Smooth muscle cell (in vitro differentiated cells): ENCODE measurements at regions not wholly inside any gene's neighbourhood (a gene's known extent, or its start where the extent isn't known, plus 50 kb on each side); places are given as distances from the start of the nearest gene placed in this dataset.

Experiments
- DNase-seq: peaks from one replicate; lab custom pipeline; 2025; ENCODE audit not compliant: unreplicated experiment; lab: John Stamatoyannopoulos, UW
- H2AFZ ChIP-seq: fragments of 200-600 bp; sonication (generic); 2 replicates; pipeline ENCODE4 v1.6.0; 2016; ENCODE audit warnings: antibody characterized with exemption, low read depth, mild to moderate bottlenecking
- H3F3A ChIP-seq: fragments of 200-600 bp; sonication (generic); 2 replicates; pipeline ENCODE4 v1.6.0; 2017; ENCODE audit warnings: antibody characterized with exemption, low read depth
- H3K27ac ChIP-seq: fragments of 200-600 bp; sonication (generic); 2 replicates; pipeline ENCODE4 v1.5.1; 2016; ENCODE audit warnings: low read depth, mild to moderate bottlenecking
- H3K27me3 ChIP-seq: fragments of 200-600 bp; sonication (generic); 2 replicates; pipeline ENCODE4 v1.6.1; 2016; ENCODE audit warnings: low read depth, mild to moderate bottlenecking
- H3K36me3 ChIP-seq: fragments of 200-600 bp; sonication (generic); 2 replicates; pipeline ENCODE4 v1.5.1; 2016; ENCODE audit warnings: low read depth
- H3K4me1 ChIP-seq: fragments of 200-600 bp; sonication (generic); 2 replicates; pipeline ENCODE4 v1.5.1; 2016; ENCODE audit warnings: low read depth
- H3K4me2 ChIP-seq: fragments of 200-600 bp; sonication (generic); 2 replicates; pipeline ENCODE4 v1.6.0; 2016; ENCODE audit warnings: mild to moderate bottlenecking
- H3K4me3 ChIP-seq: fragments of 200-600 bp; sonication (generic); 2 replicates; pipeline ENCODE4 v1.5.1; 2016; ENCODE audit warnings: mild to moderate bottlenecking
- H3K79me2 ChIP-seq: fragments of 200-600 bp; sonication (generic); 2 replicates; pipeline ENCODE4 v1.6.0; 2016; ENCODE audit warnings: low read depth, mild to moderate bottlenecking
- H3K9ac ChIP-seq: fragments of 200-600 bp; sonication (generic); 2 replicates; pipeline ENCODE4 v1.6.0; 2016; ENCODE audit warnings: low read depth
- H3K9me3 ChIP-seq: fragments of 200-600 bp; sonication (generic); replicated peaks from 2 replicates; pipeline ENCODE4 v1.5.1; 2016; ENCODE audit warnings: low read depth
- H4K20me1 ChIP-seq: fragments of 200-600 bp; sonication (generic); 2 replicates; pipeline ENCODE4 v1.6.0; 2016; ENCODE audit warnings: low read depth
- WGBS: methylation state at CpG from one replicate; pipeline ENCODE4 v1.1.7; 2016; ENCODE audit warnings: low lambda C conversion rate; 5-methylcytosine and 5-hydroxymethylcytosine counted together
- TF ChIP-seq, protein P1 (sequence below): fragments of 200-600 bp; sonication (generic); IDR thresholded peaks from 2 replicates; pipeline ENCODE4 v1.5.1; 2017; ENCODE audit warnings: borderline replicate concordance, mild to moderate bottlenecking, antibody characterized with exemption; ENCODE audit not compliant: insufficient read depth, poor library complexity, severe bottlenecking

DNA sequence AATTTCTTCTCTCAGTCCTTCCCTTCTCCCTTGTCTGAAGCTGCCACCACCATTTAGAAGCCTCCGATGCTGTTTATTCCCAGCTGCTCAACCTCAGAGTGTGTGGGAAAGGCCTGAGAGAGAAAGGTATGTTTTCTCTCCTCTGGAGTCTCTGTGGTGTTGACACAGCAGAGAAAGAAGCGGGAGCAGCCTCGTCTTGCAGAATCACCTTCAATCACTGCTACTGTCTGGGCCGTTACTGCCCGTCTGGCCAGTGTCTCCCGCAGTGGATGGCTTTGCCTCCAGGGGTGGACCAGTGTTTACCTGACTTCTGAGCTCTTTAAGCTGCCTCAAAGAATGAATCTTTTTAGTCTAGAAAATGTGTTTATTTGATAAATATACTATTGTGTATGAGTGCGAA is 148.9 kb upstream of the FAM47C start:
- no peaks in the 10 kb centered on the region for H3K27me3 ChIP-seq
- WGBS = 76% methylated on average over 7 of the region's 7 CpGs
- H3K36me3 ChIP-seq = no peaks in the 10 kb centered on the region
- H3K9me3 ChIP-seq = no peaks in the 10 kb centered on the region
- no peak overlapping the region for H3K27ac ChIP-seq
- TF ChIP-seq, protein P1, sequence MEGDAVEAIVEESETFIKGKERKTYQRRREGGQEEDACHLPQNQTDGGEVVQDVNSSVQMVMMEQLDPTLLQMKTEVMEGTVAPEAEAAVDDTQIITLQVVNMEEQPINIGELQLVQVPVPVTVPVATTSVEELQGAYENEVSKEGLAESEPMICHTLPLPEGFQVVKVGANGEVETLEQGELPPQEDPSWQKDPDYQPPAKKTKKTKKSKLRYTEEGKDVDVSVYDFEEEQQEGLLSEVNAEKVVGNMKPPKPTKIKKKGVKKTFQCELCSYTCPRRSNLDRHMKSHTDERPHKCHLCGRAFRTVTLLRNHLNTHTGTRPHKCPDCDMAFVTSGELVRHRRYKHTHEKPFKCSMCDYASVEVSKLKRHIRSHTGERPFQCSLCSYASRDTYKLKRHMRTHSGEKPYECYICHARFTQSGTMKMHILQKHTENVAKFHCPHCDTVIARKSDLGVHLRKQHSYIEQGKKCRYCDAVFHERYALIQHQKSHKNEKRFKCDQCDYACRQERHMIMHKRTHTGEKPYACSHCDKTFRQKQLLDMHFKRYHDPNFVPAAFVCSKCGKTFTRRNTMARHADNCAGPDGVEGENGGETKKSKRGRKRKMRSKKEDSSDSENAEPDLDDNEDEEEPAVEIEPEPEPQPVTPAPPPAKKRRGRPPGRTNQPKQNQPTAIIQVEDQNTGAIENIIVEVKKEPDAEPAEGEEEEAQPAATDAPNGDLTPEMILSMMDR = no peak
- no peak overlapping the region for H3K9ac ChIP-seq
- no peaks in the 10 kb centered on the region for H3K4me1 ChIP-seq
- no peak overlapping the region for H2AFZ ChIP-seq
- no peak for DNase-seq
- H4K20me1 ChIP-seq = no peaks in the 10 kb centered on the region
- H3K4me3 ChIP-seq = no peak overlapping the region
- no peaks in the 10 kb centered on the region for H3F3A ChIP-seq
- H3K79me2 ChIP-seq = no peaks in the 10 kb centered on the region
- no peak overlapping the region for H3K4me2 ChIP-seq

DNA sequence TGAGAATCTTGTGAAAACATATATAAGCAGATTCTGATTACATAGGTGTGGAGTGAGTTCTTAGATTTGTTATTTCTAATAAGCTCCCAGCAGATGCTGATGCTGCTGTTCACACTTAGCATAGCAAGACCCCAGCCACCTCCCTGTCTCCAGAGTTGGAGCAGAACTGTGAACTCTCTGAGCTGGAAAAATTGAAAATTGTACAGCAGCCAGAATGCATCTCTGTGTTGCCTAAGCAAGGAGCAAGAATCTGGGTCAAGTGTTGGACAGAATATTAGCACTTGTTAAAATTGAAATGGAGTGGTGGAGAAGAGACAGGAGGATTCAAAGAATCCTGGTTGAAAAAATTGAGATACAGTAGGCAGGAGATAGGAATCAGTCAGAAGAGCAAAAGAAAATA is 146.6 kb upstream of the FAM47C start:
- Histone ChIP-seq H3K27ac (no peak overlapping the region), H3K9ac (no peak overlapping the region), H3K4me1 (no peaks in the 10 kb centered on the region), H3K4me3 (no peak overlapping the region), H3K27me3 (no peaks in the 10 kb centered on the region), H3F3A (no peaks in the 10 kb centered on the region), H4K20me1 (no peaks in the 10 kb centered on the region), H3K9me3 (no peaks in the 10 kb centered on the region), H3K36me3 (no peaks in the 10 kb centered on the region), H3K4me2 (no peak overlapping the region), H3K79me2 (no peaks in the 10 kb centered on the region), H2AFZ (no peak overlapping the region)
- DNase-seq = no peak
- TF ChIP-seq, protein P1 = no peak

DNA sequence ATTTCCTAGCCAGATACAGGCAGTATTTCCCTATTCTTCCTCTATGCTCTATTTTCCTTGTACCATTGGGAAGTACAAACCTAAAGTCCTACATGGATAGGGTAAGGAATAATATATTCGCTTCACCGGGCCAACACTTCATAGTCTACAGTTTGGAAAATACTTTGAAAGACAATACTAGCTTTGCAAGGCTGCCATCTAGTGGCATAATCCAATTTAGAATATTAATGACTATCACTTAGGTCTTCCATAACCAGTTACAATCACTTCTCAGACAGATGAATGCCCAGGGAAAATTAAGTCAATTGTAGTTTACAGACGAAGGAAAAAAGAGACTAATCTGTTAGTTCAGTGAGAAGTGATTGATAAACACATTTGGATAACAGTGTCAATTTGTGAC is 141.0 kb upstream of the FAM47C start:
- DNase-seq = no peak
- no peaks in the 10 kb centered on the region for H3K36me3 ChIP-seq

DNA sequence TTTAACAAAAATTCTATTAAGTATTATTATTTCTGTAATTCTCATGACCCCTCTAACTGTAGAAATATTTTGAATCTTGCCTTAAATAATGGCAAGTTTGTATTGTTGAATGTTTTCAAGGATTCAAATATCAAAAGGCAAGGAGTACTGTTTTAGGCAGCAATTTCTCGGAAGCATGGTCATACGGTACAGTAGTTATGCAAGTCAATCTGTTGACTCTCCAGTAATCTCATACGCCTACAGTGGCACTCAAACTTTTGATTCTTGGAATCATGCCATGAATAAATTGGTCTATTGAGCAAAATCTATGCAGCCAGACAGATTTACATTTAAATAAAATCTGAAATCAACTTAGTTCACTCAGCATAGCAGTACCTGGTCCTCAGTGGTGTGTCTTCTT is 139.6 kb upstream of the FAM47C start:
- H4K20me1 ChIP-seq = no peaks in the 10 kb centered on the region
- no peaks in the 10 kb centered on the region for H3K79me2 ChIP-seq
- H3K27me3 ChIP-seq = no peaks in the 10 kb centered on the region
- no peak overlapping the region for H2AFZ ChIP-seq
- TF ChIP-seq, protein P1 = no peak
- no peaks in the 10 kb centered on the region for H3F3A ChIP-seq
- no peak overlapping the region for H3K27ac ChIP-seq
- no peaks in the 10 kb centered on the region for H3K4me1 ChIP-seq
- H3K9ac ChIP-seq = no peak overlapping the region
- no peaks in the 10 kb centered on the region for H3K9me3 ChIP-seq
- no peak for DNase-seq
- H3K36me3 ChIP-seq = no peaks in the 10 kb centered on the region
- H3K4me3 ChIP-seq = no peak overlapping the region
- H3K4me2 ChIP-seq = no peak overlapping the region
- WGBS = 86% methylated on average over 3 of the region's 3 CpGs

More for the DNA sequence above, 141.0 kb upstream of the FAM47C start:
- no peaks in the 10 kb centered on the region for H3K79me2 ChIP-seq
- H3K4me2 ChIP-seq = no peak overlapping the region
- H3K27ac ChIP-seq = no peak overlapping the region
- no peak overlapping the region for H2AFZ ChIP-seq
- TF ChIP-seq, protein P1 = peak; percentile 59
- H3K9me3 ChIP-seq = no peaks in the 10 kb centered on the region
- no peaks in the 10 kb centered on the region for H3F3A ChIP-seq
- H3K4me1 ChIP-seq = no peaks in the 10 kb centered on the region
- no peak overlapping the region for H3K4me3 ChIP-seq
- H4K20me1 ChIP-seq = no peaks in the 10 kb centered on the region
- 31% methylated on average over 3 of the region's 3 CpGs for WGBS
- H3K9ac ChIP-seq = no peak overlapping the region
- H3K27me3 ChIP-seq = no peaks in the 10 kb centered on the region
